ENCODE measurements at regions not wholly inside any gene's neighbourhood (a gene's known extent, or its start where the extent isn't known, plus 50 kb on each side); places are given as distances from the start of the nearest gene placed in this dataset.

DNA sequence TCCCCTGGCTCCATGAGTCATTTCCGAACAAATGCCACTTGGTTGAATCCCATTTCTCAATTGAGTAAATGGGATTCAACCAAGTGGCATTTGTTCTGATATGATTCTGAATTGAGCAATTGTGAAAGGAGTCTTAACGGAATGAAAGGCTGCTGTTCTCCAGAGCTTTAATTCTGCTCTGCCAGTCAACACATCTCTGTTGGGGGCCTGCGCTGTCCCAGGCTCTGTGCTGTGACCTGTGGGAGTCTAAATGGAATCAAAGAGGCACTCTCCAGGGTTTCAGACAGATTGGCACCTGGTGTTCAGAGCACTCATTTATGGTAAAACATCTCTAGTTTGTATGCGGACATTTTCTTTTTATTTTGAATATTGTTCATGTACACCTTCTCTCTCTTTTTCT, 126.2 kb downstream of the WSCD1 start (continued):
- TF ChIP-seq, protein P1, sequence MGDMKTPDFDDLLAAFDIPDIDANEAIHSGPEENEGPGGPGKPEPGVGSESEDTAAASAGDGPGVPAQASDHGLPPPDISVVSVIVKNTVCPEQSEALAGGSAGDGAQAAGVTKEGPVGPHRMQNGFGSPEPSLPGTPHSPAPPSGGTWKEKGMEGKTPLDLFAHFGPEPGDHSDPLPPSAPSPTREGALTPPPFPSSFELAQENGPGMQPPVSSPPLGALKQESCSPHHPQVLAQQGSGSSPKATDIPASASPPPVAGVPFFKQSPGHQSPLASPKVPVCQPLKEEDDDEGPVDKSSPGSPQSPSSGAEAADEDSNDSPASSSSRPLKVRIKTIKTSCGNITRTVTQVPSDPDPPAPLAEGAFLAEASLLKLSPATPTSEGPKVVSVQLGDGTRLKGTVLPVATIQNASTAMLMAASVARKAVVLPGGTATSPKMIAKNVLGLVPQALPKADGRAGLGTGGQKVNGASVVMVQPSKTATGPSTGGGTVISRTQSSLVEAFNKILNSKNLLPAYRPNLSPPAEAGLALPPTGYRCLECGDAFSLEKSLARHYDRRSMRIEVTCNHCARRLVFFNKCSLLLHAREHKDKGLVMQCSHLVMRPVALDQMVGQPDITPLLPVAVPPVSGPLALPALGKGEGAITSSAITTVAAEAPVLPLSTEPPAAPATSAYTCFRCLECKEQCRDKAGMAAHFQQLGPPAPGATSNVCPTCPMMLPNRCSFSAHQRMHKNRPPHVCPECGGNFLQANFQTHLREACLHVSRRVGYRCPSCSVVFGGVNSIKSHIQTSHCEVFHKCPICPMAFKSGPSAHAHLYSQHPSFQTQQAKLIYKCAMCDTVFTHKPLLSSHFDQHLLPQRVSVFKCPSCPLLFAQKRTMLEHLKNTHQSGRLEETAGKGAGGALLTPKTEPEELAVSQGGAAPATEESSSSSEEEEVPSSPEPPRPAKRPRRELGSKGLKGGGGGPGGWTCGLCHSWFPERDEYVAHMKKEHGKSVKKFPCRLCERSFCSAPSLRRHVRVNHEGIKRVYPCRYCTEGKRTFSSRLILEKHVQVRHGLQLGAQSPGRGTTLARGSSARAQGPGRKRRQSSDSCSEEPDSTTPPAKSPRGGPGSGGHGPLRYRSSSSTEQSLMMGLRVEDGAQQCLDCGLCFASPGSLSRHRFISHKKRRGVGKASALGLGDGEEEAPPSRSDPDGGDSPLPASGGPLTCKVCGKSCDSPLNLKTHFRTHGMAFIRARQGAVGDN (IDR thresholded peaks at IDR 0.05) = no peak

DNA sequence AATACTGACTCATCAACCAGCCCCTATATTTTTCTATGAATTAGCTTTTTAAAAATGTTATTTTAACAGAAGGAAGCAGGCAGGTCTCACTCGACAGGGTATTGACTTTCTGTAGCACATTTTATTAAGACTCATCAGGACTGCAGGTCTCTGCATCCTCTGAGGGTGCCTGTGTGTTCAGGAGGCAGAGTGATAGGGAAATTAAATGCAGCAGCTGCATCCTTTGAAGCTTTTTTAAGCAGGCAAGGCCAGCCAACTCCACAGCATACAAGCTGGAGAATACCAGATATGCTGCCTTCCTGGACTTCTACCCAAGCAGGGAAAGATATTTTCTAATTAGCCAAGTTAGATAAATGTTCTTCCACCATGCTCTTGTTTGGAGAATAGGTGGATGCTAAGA, 124.9 kb downstream of the WSCD1 start:
- FAIRE-seq = no peak
- POLR2A ChIA-PET = no interaction called here
- no peak for ATAC-seq
- Histone ChIP-seq H3K79me2 (ENCODE audit: control insufficient read depth, insufficient read depth, low read length) (no peaks in the 10 kb centered on the region), H2AFZ (ENCODE audit: control insufficient read depth, low read depth, low read length) (no peak overlapping the region), H3K4me2 (ENCODE audit: control insufficient read depth, insufficient read depth) (no peak overlapping the region), H3K4me3 (no peak overlapping the region), H3K9ac (ENCODE audit: control insufficient read depth, insufficient read depth, low read length) (no peak overlapping the region), H3K36me3 (ENCODE audit: control insufficient read depth in 2 of 2, insufficient read depth in 2 of 2, low read length in 1 of 2) (no peaks in the 10 kb centered on the region), H3K27ac (ENCODE audit: control insufficient read depth, insufficient read depth) (no peak overlapping the region), H3K9me3 (replicated peaks; ENCODE audit: control insufficient read depth, insufficient read depth, low read length) (no peaks in the 10 kb centered on the region; the same call in 2 of the 3 replicates), H4K20me1 (ENCODE audit: control insufficient read depth, insufficient read depth) (no peaks in the 10 kb centered on the region), H3K4me1 (ENCODE audit: control insufficient read depth, insufficient read depth, low read length) (no peaks in the 10 kb centered on the region), H3K27me3 (replicated peaks in 1 of 2; ENCODE audit: control insufficient read depth in 2 of 2, insufficient read depth in 2 of 2, low read length in 1 of 2) (no peaks in the 10 kb centered on the region)
- intact Hi-C loops (cut with micrococcal nuclease; ENCODE audit: unreplicated experiment) = no loop called here
- no TSS peak for BruUV-seq (replicated peaks)
- SMC1A ChIA-PET (ENCODE audit: uncharacterized antibody, unreplicated experiment) = no interaction called here
- in situ Hi-C loops (cut with MboI) = no loop called here
- RAD21 ChIA-PET (ENCODE audit: unreplicated experiment) = no interaction called here
- TF ChIP-seq, protein P2, sequence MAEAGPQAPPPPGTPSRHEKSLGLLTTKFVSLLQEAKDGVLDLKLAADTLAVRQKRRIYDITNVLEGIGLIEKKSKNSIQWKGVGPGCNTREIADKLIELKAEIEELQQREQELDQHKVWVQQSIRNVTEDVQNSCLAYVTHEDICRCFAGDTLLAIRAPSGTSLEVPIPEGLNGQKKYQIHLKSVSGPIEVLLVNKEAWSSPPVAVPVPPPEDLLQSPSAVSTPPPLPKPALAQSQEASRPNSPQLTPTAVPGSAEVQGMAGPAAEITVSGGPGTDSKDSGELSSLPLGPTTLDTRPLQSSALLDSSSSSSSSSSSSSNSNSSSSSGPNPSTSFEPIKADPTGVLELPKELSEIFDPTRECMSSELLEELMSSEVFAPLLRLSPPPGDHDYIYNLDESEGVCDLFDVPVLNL (IDR thresholded peaks at IDR 0.05; ENCODE audit: low read depth, low read length) = no peak
- TF ChIP-seq FOXK2 (IDR thresholded peaks at IDR 0.05) (no peak), NRF1 (conservative IDR thresholded peaks at IDR 0.05; ENCODE audit: low read depth, low read length) (no peak), CREB1 (IDR thresholded peaks at IDR 0.05; ENCODE audit: low read depth) (no peak), HCFC1 (IDR thresholded peaks at IDR 0.05; ENCODE audit: low read length) (no peak), ZNF24 (IDR thresholded peaks at IDR 0.05) (no peak), RFX5 (IDR thresholded peaks at IDR 0.05; ENCODE audit: low read depth, low read length) (no peak)
- CTCF ChIA-PET = no interaction called here
- DNase-seq (ENCODE audit: low read depth, low spot score) = no peak
- 0% methylated on average over 1 of the region's 1 CpG for WGBS (ENCODE audit: insufficient coverage, insufficient replicate concordance, low lambda C conversion rate, missing lambda C conversion rate)
